Neural cell (in vitro differentiated cells): ENCODE measurements at regions not wholly inside any gene's neighbourhood (a gene's known extent, or its start where the extent isn't known, plus 50 kb on each side); places are given as distances from the start of the nearest gene placed in this dataset.

Experiments
- H2AFZ ChIP-seq: fragments of 200-600, 300-800 bp; sonication (generic), shearing (Covaris generic); 2 replicates; pipeline ENCODE4 v1.6.0; 2014; ENCODE audit warnings: low read depth, mild to moderate bottlenecking, antibody characterized with exemption, low read length, moderate library complexity
- H3F3A ChIP-seq: fragments of 200-600 bp; shearing (Covaris generic); 2 replicates; pipeline ENCODE4 v1.6.1; 2016; ENCODE audit warnings: mild to moderate bottlenecking, moderate library complexity, mixed read lengths, antibody characterized with exemption, low read length; ENCODE audit not compliant: insufficient read depth, poor library complexity, severe bottlenecking
- H3K27ac ChIP-seq: fragments of 200-600, 300-800 bp; sonication (generic), shearing (Covaris generic); 2 replicates; pipeline ENCODE4 v1.5.1; 2014; ENCODE audit warnings: mild to moderate bottlenecking, low read length, moderate library complexity
- H3K27me3 ChIP-seq: fragments of 300-800, 200-600 bp; sonication (generic), shearing (Covaris generic); 2 replicates; pipeline ENCODE4 v1.6.0; 2014; ENCODE audit warnings: mild to moderate bottlenecking, low read depth, low read length, moderate library complexity; ENCODE audit not compliant: insufficient read depth
- H3K36me3 ChIP-seq: fragments of 300-800, 200-600 bp; sonication (generic), shearing (Covaris generic); 2 replicates; pipeline ENCODE4 v1.5.1; 2014; ENCODE audit warnings: mild to moderate bottlenecking, antibody characterized with exemption, low read length, moderate library complexity; ENCODE audit not compliant: insufficient read depth
- H3K4me2 ChIP-seq: fragments of 300-800, 200-600 bp; sonication (generic), shearing (Covaris generic); 2 replicates; pipeline ENCODE4 v1.6.0; 2014; ENCODE audit warnings: mild to moderate bottlenecking, low read length
- H3K4me3 ChIP-seq: fragments of 300-800, 200-600 bp; sonication (generic), shearing (Covaris generic); 2 replicates; pipeline ENCODE4 v1.5.1; 2014; ENCODE audit warnings: mild to moderate bottlenecking, low read length, moderate library complexity
- H3K79me2 ChIP-seq: fragments of 200-600 bp; shearing (Covaris generic); replicated peaks from 2 replicates; pipeline ENCODE4 v1.6.0; 2014; ENCODE audit warnings: mild to moderate bottlenecking, low read length, moderate library complexity; ENCODE audit not compliant: insufficient read depth
- H3K9ac ChIP-seq: fragments of 300-800, 200-600 bp; sonication (generic), shearing (Covaris generic); 2 replicates; pipeline ENCODE4 v1.6.1; 2016; ENCODE audit warnings: mild to moderate bottlenecking, low read length, mixed read lengths
- H3K9me2 ChIP-seq: fragments of 200-600 bp; shearing (Covaris generic); 2 replicates; pipeline ENCODE4 v1.6.1; 2016; ENCODE audit warnings: mild to moderate bottlenecking, low read length, mixed read lengths; ENCODE audit not compliant: insufficient read depth
- H3K9me3 ChIP-seq: fragments of 200-600, 300-800 bp; sonication (generic), shearing (Covaris generic); 2 replicates; pipeline ENCODE4 v1.6.1; 2016; ENCODE audit warnings: mild to moderate bottlenecking, mixed run types, low read length, moderate library complexity, mixed read lengths
- H4K20me1 ChIP-seq: fragments of 200-600 bp; shearing (Covaris generic); 2 replicates; pipeline ENCODE4 v1.6.1; 2016; ENCODE audit warnings: mild to moderate bottlenecking, mixed run types; ENCODE audit not compliant: insufficient read depth
- EP300 ChIP-seq: fragments of 450-650 bp; conservative IDR thresholded peaks from 2 replicates; pipeline ENCODE4 v1.6.1; 2014; ENCODE audit warnings: antibody characterized with exemption, mild to moderate bottlenecking, moderate library complexity; ENCODE audit not compliant: poor library complexity, severe bottlenecking
- EZH2 ChIP-seq: fragments of 200-600, 300-800 bp; shearing (Covaris generic), sonication (generic); IDR thresholded peaks from 2 replicates; pipeline ENCODE4 v1.6.1; 2014; ENCODE audit warnings: antibody characterized with exemption, low read length, borderline replicate concordance, mild to moderate bottlenecking; ENCODE audit not compliant: insufficient read depth, poor library complexity, severe bottlenecking
- MXI1 ChIP-seq: fragments of 450-650 bp; conservative IDR thresholded peaks from 2 replicates; pipeline ENCODE4 v1.6.1; 2014; ENCODE audit warnings: antibody characterized with exemption, mild to moderate bottlenecking; ENCODE audit not compliant: poor library complexity, severe bottlenecking
- POLR2AphosphoS5 ChIP-seq: IDR thresholded peaks from 2 replicates; pipeline ENCODE4 v1.6.1; 2012
- RAD21 ChIP-seq: fragments of 450-650 bp; conservative IDR thresholded peaks from 2 replicates; pipeline ENCODE4 v1.6.1; 2014; ENCODE audit warnings: antibody characterized with exemption, mild to moderate bottlenecking, moderate library complexity
- REST ChIP-seq: IDR thresholded peaks from 2 replicates; pipeline ENCODE4 v1.6.1; 2012; ENCODE audit warnings: borderline replicate concordance
- SMC3 ChIP-seq: fragments of 450-650 bp; conservative IDR thresholded peaks from 2 replicates; pipeline ENCODE4 v1.6.1; 2014; ENCODE audit warnings: antibody characterized with exemption, mild to moderate bottlenecking, moderate library complexity; ENCODE audit not compliant: poor library complexity
- TAF1 ChIP-seq: IDR thresholded peaks from 2 replicates; pipeline ENCODE4 v1.6.1; 2012; ENCODE audit warnings: low read depth
- TF ChIP-seq, protein P1 (sequence below): fragments of 450-650 bp; IDR thresholded peaks from 2 replicates; pipeline ENCODE4 v1.5.1; 2014; ENCODE audit warnings: antibody characterized with exemption, mild to moderate bottlenecking, moderate library complexity; ENCODE audit not compliant: poor library complexity, severe bottlenecking

DNA sequence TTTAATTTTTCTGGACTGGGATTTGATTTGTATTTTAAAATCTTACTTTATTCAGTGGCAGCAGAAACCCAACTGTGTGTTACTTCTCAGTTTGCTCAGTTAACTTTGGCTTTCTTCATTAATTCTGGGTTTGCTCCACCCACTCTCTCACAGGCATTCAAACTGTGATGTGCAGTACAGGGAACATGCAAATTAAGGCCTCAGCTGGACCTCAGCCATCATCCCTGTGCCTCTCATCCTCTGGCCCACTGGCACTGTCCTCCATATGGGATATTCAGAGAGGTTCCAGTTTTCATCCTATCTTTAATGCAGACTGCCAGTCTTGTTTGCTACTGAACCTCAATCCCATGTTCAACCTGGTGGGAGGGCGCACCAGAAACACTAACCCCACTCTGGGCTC is 743.4 kb upstream of the IGFBP3 start:
- Histone ChIP-seq H3K36me3 (no peaks in the 10 kb centered on the region), H4K20me1 (no peaks in the 10 kb centered on the region), H3K4me3 (no peak overlapping the region), H2AFZ (no peak overlapping the region), H3K4me2 (no peak overlapping the region), H3K9ac (no peak overlapping the region), H3K79me2 (no peaks in the 10 kb centered on the region), H3F3A (no peaks in the 10 kb centered on the region), H3K9me2 (no peaks in the 10 kb centered on the region), H3K27ac (no peak overlapping the region), H3K9me3 (no peaks in the 10 kb centered on the region), H3K27me3 (no peaks in the 10 kb centered on the region)
- TF ChIP-seq SMC3 (no peak), EP300 (no peak), REST (no peak)
- TF ChIP-seq, protein P1, sequence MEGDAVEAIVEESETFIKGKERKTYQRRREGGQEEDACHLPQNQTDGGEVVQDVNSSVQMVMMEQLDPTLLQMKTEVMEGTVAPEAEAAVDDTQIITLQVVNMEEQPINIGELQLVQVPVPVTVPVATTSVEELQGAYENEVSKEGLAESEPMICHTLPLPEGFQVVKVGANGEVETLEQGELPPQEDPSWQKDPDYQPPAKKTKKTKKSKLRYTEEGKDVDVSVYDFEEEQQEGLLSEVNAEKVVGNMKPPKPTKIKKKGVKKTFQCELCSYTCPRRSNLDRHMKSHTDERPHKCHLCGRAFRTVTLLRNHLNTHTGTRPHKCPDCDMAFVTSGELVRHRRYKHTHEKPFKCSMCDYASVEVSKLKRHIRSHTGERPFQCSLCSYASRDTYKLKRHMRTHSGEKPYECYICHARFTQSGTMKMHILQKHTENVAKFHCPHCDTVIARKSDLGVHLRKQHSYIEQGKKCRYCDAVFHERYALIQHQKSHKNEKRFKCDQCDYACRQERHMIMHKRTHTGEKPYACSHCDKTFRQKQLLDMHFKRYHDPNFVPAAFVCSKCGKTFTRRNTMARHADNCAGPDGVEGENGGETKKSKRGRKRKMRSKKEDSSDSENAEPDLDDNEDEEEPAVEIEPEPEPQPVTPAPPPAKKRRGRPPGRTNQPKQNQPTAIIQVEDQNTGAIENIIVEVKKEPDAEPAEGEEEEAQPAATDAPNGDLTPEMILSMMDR: no peak

DNA sequence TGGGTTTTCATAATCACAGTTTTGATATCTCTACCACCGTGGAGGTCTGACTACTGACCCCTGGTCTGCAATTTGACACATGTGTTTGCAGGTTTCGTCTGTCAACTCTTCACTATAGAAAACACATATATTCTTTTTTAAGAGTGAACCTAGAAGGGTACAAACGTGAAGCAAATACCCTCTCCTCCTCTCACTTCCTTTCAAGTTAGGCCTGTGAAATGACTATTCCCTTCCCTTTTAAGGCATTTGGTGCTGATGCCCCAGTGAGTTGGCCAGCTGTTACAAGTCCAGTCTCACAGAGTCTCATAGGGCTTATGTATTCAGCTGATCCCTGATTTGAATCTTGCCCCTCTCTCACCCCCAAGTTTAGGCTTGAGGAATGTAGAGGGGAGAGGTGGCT is 742.0 kb upstream of the IGFBP3 start:
- Histone ChIP-seq H2AFZ (no peak overlapping the region), H4K20me1 (no peaks in the 10 kb centered on the region), H3K9me3 (no peaks in the 10 kb centered on the region)

More for the DNA sequence above, 742.0 kb upstream of the IGFBP3 start:
- TF ChIP-seq TAF1 (no peak), EZH2 (no peak), MXI1 (no peak), SMC3 (no peak), EP300 (no peak), POLR2AphosphoS5 (no peak), REST (no peak), RAD21 (no peak)
- TF ChIP-seq, protein P1: no peak
- Histone ChIP-seq H3K9me2 (no peaks in the 10 kb centered on the region), H3K9ac (no peak overlapping the region), H3K27me3 (no peaks in the 10 kb centered on the region), H3K4me2 (no peak overlapping the region), H3K27ac (no peak overlapping the region), H3K79me2 (no peaks in the 10 kb centered on the region), H3K4me3 (no peak overlapping the region), H3F3A (no peaks in the 10 kb centered on the region), H3K36me3 (no peaks in the 10 kb centered on the region)
